HG03196 (cell line): ENCODE measurements at regions not wholly inside any gene's neighbourhood (a gene's known extent, or its start where the extent isn't known, plus 50 kb on each side); places are given as distances from the start of the nearest gene placed in this dataset.

Experiments used
- ATAC-seq: cut with Tn5 transposase; IDR thresholded peaks from one replicate; pipeline ENCODE4 v1.9.1; 2021; ENCODE audit not compliant: unreplicated experiment

- no peak for ATAC-seq
These were observed 536.6 kb downstream of the PPARGC1A start for GRCh38 chr4:23353200-23353599.

GRCh38 chr4:23348789-23349498, 540.9 kb downstream of the PPARGC1A start:
- ATAC-seq = no peak

- no peak for ATAC-seq
These were observed 552.6 kb downstream of the PPARGC1A start for GRCh38 chr4:23337292-23337691.

GRCh38 chr4:23333946-23334878, 555.6 kb downstream of the PPARGC1A start:
- ATAC-seq = peak; percentile 85

- peak; percentile 17 for ATAC-seq
These were observed 556.3 kb downstream of the PPARGC1A start for GRCh38 chr4:23333556-23333945.

GRCh38 chr4:23332313-23332712, 557.5 kb downstream of the PPARGC1A start:
- no peak for ATAC-seq

GRCh38 chr4:23327120-23327519, 562.7 kb downstream of the PPARGC1A start:
- ATAC-seq = no peak

GRCh38 chr4:23324021-23324690, 565.7 kb downstream of the PPARGC1A start:
- ATAC-seq = no peak

- no peak for ATAC-seq
These were observed 566.4 kb downstream of the PPARGC1A start for GRCh38 chr4:23323436-23323835.

GRCh38 chr4:23322732-23323131, 567.1 kb downstream of the PPARGC1A start:
- ATAC-seq = no peak

- no peak for ATAC-seq
These were observed 568.8 kb downstream of the PPARGC1A start for GRCh38 chr4:23320931-23321587.

GRCh38 chr4:23312686-23313085, 577.2 kb downstream of the PPARGC1A start:
- ATAC-seq = no peak

- no peak for ATAC-seq
These were observed 577.9 kb downstream of the PPARGC1A start for GRCh38 chr4:23311983-23312382.

GRCh38 chr4:23305026-23305425, 584.8 kb downstream of the PPARGC1A start:
- ATAC-seq = no peak

GRCh38 chr4:23298371-23298770, 591.5 kb downstream of the PPARGC1A start:
- ATAC-seq = no peak

GRCh38 chr4:23297327-23297726, 592.5 kb downstream of the PPARGC1A start:
- no peak for ATAC-seq

GRCh38 chr4:23291139-23291538, 598.4 kb downstream of the GBA3 start:
- no peak for ATAC-seq

- ATAC-seq = no peak
These were observed 597.9 kb downstream of the GBA3 start for GRCh38 chr4:23290656-23291055.

- no peak for ATAC-seq
These were observed 586.7 kb downstream of the GBA3 start for GRCh38 chr4:23279377-23279986.

- no peak for ATAC-seq
These were observed 586.1 kb downstream of the GBA3 start for GRCh38 chr4:23278845-23279244.

- ATAC-seq = no peak
These were observed 583.3 kb downstream of the GBA3 start for GRCh38 chr4:23276076-23276475.
